ENCODE measurements at regions not wholly inside any gene's neighbourhood (a gene's known extent, or its start where the extent isn't known, plus 50 kb on each side); places are given as distances from the start of the nearest gene placed in this dataset.

GRCh38 chr10:81288544-81288943, 586.5 kb upstream of the NRG3 start:
- TF ChIP-seq USF1 (IDR thresholded peaks at IDR 0.05) (no peak), FOXM1 (IDR thresholded peaks at IDR 0.05; ENCODE audit: borderline replicate concordance, low read depth) (no peak), TEAD4 (IDR thresholded peaks at IDR 0.05) (no peak), RAD21 (IDR thresholded peaks at IDR 0.05; ENCODE audit: low read depth) (no peak), TAF1 (IDR thresholded peaks at IDR 0.05; ENCODE audit: low read depth) (no peak)

GRCh38 chr10:81297292-81297691, 577.7 kb upstream of the NRG3 start:
- TF ChIP-seq EGR1 (IDR thresholded peaks at IDR 0.05) (no peak), FOXM1 (IDR thresholded peaks at IDR 0.05; ENCODE audit: borderline replicate concordance, low read depth) (no peak), YY1 (IDR thresholded peaks at IDR 0.05; ENCODE audit: low read depth) (no peak), TAF1 (IDR thresholded peaks at IDR 0.05; ENCODE audit: low read depth) (no peak), NFIC (IDR thresholded peaks at IDR 0.05) (no peak), EP300 (IDR thresholded peaks at IDR 0.05; ENCODE audit: borderline replicate concordance) (no peak), MAX (IDR thresholded peaks at IDR 0.05) (no peak), ZBTB7A (IDR thresholded peaks at IDR 0.05; ENCODE audit: low read depth) (no peak), CEBPB (IDR thresholded peaks at IDR 0.05) (no peak), RAD21 (IDR thresholded peaks at IDR 0.05; ENCODE audit: low read depth) (no peak), TEAD4 (IDR thresholded peaks at IDR 0.05) (no peak), REST (IDR thresholded peaks at IDR 0.05; ENCODE audit: low read depth) (no peak), USF1 (IDR thresholded peaks at IDR 0.05) (no peak), TCF12 (IDR thresholded peaks at IDR 0.05; ENCODE audit: low read depth) (no peak), CREB1 (IDR thresholded peaks at IDR 0.05; ENCODE audit: low read depth) (no peak)

- no peak for TF ChIP-seq FOXM1 (IDR thresholded peaks at IDR 0.05; ENCODE audit: borderline replicate concordance, low read depth)
- no peak for TF ChIP-seq YY1 (IDR thresholded peaks at IDR 0.05; ENCODE audit: low read depth)
- TF ChIP-seq RAD21 (IDR thresholded peaks at IDR 0.05; ENCODE audit: low read depth): no peak
- TF ChIP-seq USF1 (IDR thresholded peaks at IDR 0.05): no peak
- no peak for TF ChIP-seq NFIC (IDR thresholded peaks at IDR 0.05)
- no peak for TF ChIP-seq TCF12 (IDR thresholded peaks at IDR 0.05; ENCODE audit: low read depth)
- TF ChIP-seq EGR1 (IDR thresholded peaks at IDR 0.05): no peak
- no peak for TF ChIP-seq ZBTB7A (IDR thresholded peaks at IDR 0.05; ENCODE audit: low read depth)
Observed at GRCh38 chr10:81303656-81304055, 571.3 kb upstream of the NRG3 start.

GRCh38 chr10:81306971-81307782, 567.8 kb upstream of the NRG3 start:
- TF ChIP-seq FOXM1 (IDR thresholded peaks at IDR 0.05; ENCODE audit: borderline replicate concordance, low read depth) (no peak), TAF1 (IDR thresholded peaks at IDR 0.05; ENCODE audit: low read depth) (no peak), TEAD4 (IDR thresholded peaks at IDR 0.05) (no peak), REST (IDR thresholded peaks at IDR 0.05; ENCODE audit: low read depth) (no peak), CEBPB (IDR thresholded peaks at IDR 0.05) (no peak), YY1 (IDR thresholded peaks at IDR 0.05; ENCODE audit: low read depth) (no peak)

- no peak for TF ChIP-seq USF1 (IDR thresholded peaks at IDR 0.05)
- no peak for TF ChIP-seq REST (IDR thresholded peaks at IDR 0.05; ENCODE audit: low read depth)
- no peak for TF ChIP-seq ZBTB7A (IDR thresholded peaks at IDR 0.05; ENCODE audit: low read depth)
- TF ChIP-seq TAF1 (IDR thresholded peaks at IDR 0.05; ENCODE audit: low read depth): no peak
- no peak for TF ChIP-seq TEAD4 (IDR thresholded peaks at IDR 0.05)
Observed at GRCh38 chr10:81309041-81309552, 565.9 kb upstream of the NRG3 start.

Data from Ishikawa (cell line).